HG02884 (cell line): ENCODE measurements at regions not wholly inside any gene's neighbourhood (a gene's known extent, or its start where the extent isn't known, plus 50 kb on each side); places are given as distances from the start of the nearest gene placed in this dataset.

Source experiments
- ATAC-seq: cut with Tn5 transposase; IDR thresholded peaks from one replicate; pipeline ENCODE4 v1.9.1; 2021; ENCODE audit warnings: mild to moderate bottlenecking, moderate library complexity; ENCODE audit not compliant: unreplicated experiment

GRCh38 chr13:64314331-64314730 is 2898.7 kb upstream of the PCDH20 start:
- no peak for ATAC-seq

- ATAC-seq, result no peak
Measured at GRCh38 chr13:64311948-64312347, 2896.3 kb upstream of the PCDH20 start.

- ATAC-seq, result no peak
Measured at GRCh38 chr13:64311112-64311511, 2895.5 kb upstream of the PCDH20 start.

GRCh38 chr13:64305246-64305645 is 2889.6 kb upstream of the PCDH20 start:
- ATAC-seq, result no peak

GRCh38 chr13:64300239-64300638 is 2884.6 kb upstream of the PCDH20 start:
- no peak for ATAC-seq

- no peak for ATAC-seq
Measured at GRCh38 chr13:64293923-64294322, 2878.3 kb upstream of the PCDH20 start.

GRCh38 chr13:64289702-64290101 is 2874.1 kb upstream of the PCDH20 start:
- no peak for ATAC-seq

- no peak for ATAC-seq
Measured at GRCh38 chr13:64283926-64284325, 2868.3 kb upstream of the PCDH20 start.

GRCh38 chr13:64278493-64278892 is 2862.8 kb upstream of the PCDH20 start:
- ATAC-seq, result no peak

GRCh38 chr13:64277097-64277496 is 2861.4 kb upstream of the PCDH20 start:
- no peak for ATAC-seq

GRCh38 chr13:64276232-64276631 is 2860.6 kb upstream of the PCDH20 start:
- ATAC-seq, result no peak

- no peak for ATAC-seq
Measured at GRCh38 chr13:64274481-64275217, 2859.0 kb upstream of the PCDH20 start.

- no peak for ATAC-seq
Measured at GRCh38 chr13:64273780-64274179, 2858.1 kb upstream of the PCDH20 start.

- ATAC-seq, result no peak
Measured at GRCh38 chr13:64272681-64273080, 2857.0 kb upstream of the PCDH20 start.

GRCh38 chr13:64266024-64266423 is 2850.4 kb upstream of the PCDH20 start:
- ATAC-seq, result no peak

- ATAC-seq, result no peak
Measured at GRCh38 chr13:64263285-64263684, 2847.6 kb upstream of the PCDH20 start.

- no peak for ATAC-seq
Measured at GRCh38 chr13:64256751-64257150, 2841.1 kb upstream of the PCDH20 start.

GRCh38 chr13:64255988-64256387 is 2840.3 kb upstream of the PCDH20 start:
- ATAC-seq, result no peak

GRCh38 chr13:64248371-64249065 is 2832.9 kb upstream of the PCDH20 start:
- ATAC-seq, result no peak

- ATAC-seq, result no peak
Measured at GRCh38 chr13:64239372-64239771, 2823.7 kb upstream of the PCDH20 start.

- no peak for ATAC-seq
Measured at GRCh38 chr13:64234255-64234654, 2818.6 kb upstream of the PCDH20 start.

GRCh38 chr13:64223016-64223415 is 2807.4 kb upstream of the PCDH20 start:
- no peak for ATAC-seq
